Calu3 (cell line): ENCODE measurements at regions not wholly inside any gene's neighbourhood (a gene's known extent, or its start where the extent isn't known, plus 50 kb on each side); places are given as distances from the start of the nearest gene placed in this dataset.

Experiments
- BruUV-seq: library from RNA; stranded (reverse); fragments of 400-500 nt; replicated peaks from 2 replicates; lab custom pipeline; 2021; lab: Mats Ljungman, UMichigan
- CTCF ChIA-PET: fragments of 300-600 bp; sonication (Branson Sonifier 250); formaldehyde crosslinking; loops from one replicate; lab custom pipeline; 2022; ENCODE audit warnings: antibody characterized with exemption; lab: Charles Lee
- DNase-seq: peaks from one replicate; pipeline ENCODE4 v3.0.0; 2022
- H3K27ac Mint-ChIP-seq: one replicate; pipeline ENCODE4 v1.8.0; 2022; ENCODE audit warnings: mixed read lengths; ENCODE audit not compliant: unreplicated experiment
- H3K27me3 Mint-ChIP-seq: one replicate; pipeline ENCODE4 v1.8.0; 2022; ENCODE audit warnings: mixed read lengths; ENCODE audit not compliant: unreplicated experiment
- H3K36me3 Mint-ChIP-seq: one replicate; pipeline ENCODE4 v1.8.0; 2022; ENCODE audit warnings: mild to moderate bottlenecking, moderate library complexity, mixed read lengths; ENCODE audit not compliant: insufficient read depth, unreplicated experiment
- H3K4me1 Mint-ChIP-seq: one replicate; pipeline ENCODE4 v1.8.0; 2022; ENCODE audit warnings: mild to moderate bottlenecking, low read depth, mixed read lengths; ENCODE audit not compliant: unreplicated experiment
- H3K4me3 Mint-ChIP-seq: one replicate; pipeline ENCODE4 v1.8.0; 2022; ENCODE audit warnings: mild to moderate bottlenecking, low read depth, moderate library complexity, mixed read lengths; ENCODE audit not compliant: unreplicated experiment
- H3K9me3 Mint-ChIP-seq: one replicate; pipeline ENCODE4 v1.8.0; 2022; ENCODE audit warnings: low read depth, mixed read lengths; ENCODE audit not compliant: unreplicated experiment
- intact Hi-C: fragments of 100-400 bp; cut with micrococcal nuclease; formaldehyde crosslinking; loops from one replicate; pipeline ENCODE4 v1.10.0; 2022; ENCODE audit not compliant: unreplicated experiment
- TF ChIP-seq, protein P1 (sequence below): fragments of 200-600 bp; IDR thresholded peaks from one replicate; pipeline ENCODE4 v1.8.0; 2022; ENCODE audit warnings: antibody characterized with exemption; ENCODE audit not compliant: unreplicated experiment

- Mint-ChIP-seq H3K27me3 (no peaks in the 10 kb centered on the region), H3K9me3 (peaks cover 3% of the 10 kb centered on the region), H3K36me3 (no peaks in the 10 kb centered on the region), H3K4me3 (no peak overlapping the region), H3K27ac (no peak overlapping the region), H3K4me1 (peaks cover 14% of the 10 kb centered on the region)
- intact Hi-C loops = no loop called here
- TF ChIP-seq, protein P1, sequence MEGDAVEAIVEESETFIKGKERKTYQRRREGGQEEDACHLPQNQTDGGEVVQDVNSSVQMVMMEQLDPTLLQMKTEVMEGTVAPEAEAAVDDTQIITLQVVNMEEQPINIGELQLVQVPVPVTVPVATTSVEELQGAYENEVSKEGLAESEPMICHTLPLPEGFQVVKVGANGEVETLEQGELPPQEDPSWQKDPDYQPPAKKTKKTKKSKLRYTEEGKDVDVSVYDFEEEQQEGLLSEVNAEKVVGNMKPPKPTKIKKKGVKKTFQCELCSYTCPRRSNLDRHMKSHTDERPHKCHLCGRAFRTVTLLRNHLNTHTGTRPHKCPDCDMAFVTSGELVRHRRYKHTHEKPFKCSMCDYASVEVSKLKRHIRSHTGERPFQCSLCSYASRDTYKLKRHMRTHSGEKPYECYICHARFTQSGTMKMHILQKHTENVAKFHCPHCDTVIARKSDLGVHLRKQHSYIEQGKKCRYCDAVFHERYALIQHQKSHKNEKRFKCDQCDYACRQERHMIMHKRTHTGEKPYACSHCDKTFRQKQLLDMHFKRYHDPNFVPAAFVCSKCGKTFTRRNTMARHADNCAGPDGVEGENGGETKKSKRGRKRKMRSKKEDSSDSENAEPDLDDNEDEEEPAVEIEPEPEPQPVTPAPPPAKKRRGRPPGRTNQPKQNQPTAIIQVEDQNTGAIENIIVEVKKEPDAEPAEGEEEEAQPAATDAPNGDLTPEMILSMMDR = no peak
- DNase-seq = no peak
- no TSS peak for BruUV-seq
- CTCF ChIA-PET = no interaction called here
These were observed 549.6 kb upstream of the CCDC54 start for GRCh38 chr3:106827515-106828213.

DNA sequence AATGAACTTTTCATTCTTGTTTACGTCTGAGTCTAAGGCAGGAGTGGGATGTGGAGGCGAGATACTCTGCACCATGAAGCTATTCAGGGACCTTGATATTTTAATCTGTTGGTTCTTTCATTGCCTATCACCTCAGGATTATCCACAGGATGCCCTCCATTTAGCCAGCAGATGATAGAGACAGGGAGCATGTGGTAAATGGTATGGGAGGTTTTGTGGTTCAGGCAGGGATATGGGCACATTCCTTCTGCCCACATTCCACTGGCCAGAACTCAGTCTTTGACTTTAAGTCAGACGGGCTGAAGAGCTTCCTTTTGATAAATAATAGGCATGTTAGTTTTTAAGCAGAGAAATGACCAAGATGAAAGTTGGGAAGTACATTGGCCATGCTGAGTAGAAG is 548.0 kb upstream of the CCDC54 start:
- Mint-ChIP-seq H3K4me1 (peaks cover 9% of the 10 kb centered on the region), H3K9me3 (peaks cover 3% of the 10 kb centered on the region), H3K27me3 (no peaks in the 10 kb centered on the region), H3K27ac (no peak overlapping the region), H3K36me3 (no peaks in the 10 kb centered on the region), H3K4me3 (no peak overlapping the region)
- CTCF ChIA-PET = no interaction called here
- DNase-seq = no peak
- no TSS peak for BruUV-seq
- TF ChIP-seq, protein P1 = no peak
- intact Hi-C loops = no loop called here

- Mint-ChIP-seq H3K27ac (no peak overlapping the region), H3K4me3 (no peak overlapping the region), H3K4me1 (no peaks in the 10 kb centered on the region), H3K9me3 (peaks cover 3% of the 10 kb centered on the region), H3K36me3 (no peaks in the 10 kb centered on the region), H3K27me3 (no peaks in the 10 kb centered on the region)
- no peak for DNase-seq
- BruUV-seq = no TSS peak
- intact Hi-C loops = no loop called here
- CTCF ChIA-PET = interaction anchor here (0.7 kb wide), 1 partner anchor 13 kb away, joined by 3 read pairs; no protein-coding TSS in a partner anchor
- TF ChIP-seq, protein P1 = no peak
These were observed 546.9 kb upstream of the CCDC54 start for GRCh38 chr3:106830334-106830733.

- H3K4me1 Mint-ChIP-seq = no peaks in the 10 kb centered on the region
- no peak overlapping the region for H3K27ac Mint-ChIP-seq
- no peaks in the 10 kb centered on the region for H3K36me3 Mint-ChIP-seq
- TF ChIP-seq, protein P1 = no peak
- intact Hi-C loops = no loop called here
- H3K27me3 Mint-ChIP-seq = no peaks in the 10 kb centered on the region
- H3K4me3 Mint-ChIP-seq = no peak overlapping the region
- CTCF ChIA-PET = no interaction called here
- H3K9me3 Mint-ChIP-seq = peaks cover 3% of the 10 kb centered on the region
- DNase-seq = no peak
- no TSS peak for BruUV-seq
These were observed 540.3 kb upstream of the CCDC54 start for GRCh38 chr3:106836906-106837305.
